ENCODE measurements at regions not wholly inside any gene's neighbourhood (a gene's known extent, or its start where the extent isn't known, plus 50 kb on each side); places are given as distances from the start of the nearest gene placed in this dataset.

DNA sequence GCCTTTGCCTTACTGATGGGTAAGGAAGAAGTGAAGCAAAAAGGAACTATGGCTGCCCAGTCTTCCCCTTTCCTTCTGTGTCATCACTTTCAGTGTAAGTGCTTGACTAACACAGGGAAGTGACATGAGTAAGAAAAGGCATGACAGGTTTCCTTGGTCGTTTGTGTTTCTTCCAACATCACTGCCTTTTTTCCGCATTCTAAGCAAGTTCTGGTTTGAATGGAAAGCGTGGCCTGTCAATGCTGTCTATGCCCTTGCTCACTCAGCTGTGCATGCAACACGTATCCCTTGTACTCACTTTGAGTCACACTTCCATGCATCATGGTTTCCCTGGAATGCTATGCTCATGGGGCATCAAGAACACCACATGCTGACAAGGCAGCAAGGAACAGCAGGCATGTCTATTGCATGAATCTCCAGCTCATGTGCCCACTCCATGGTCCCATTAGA, 111.8 kb downstream of the OAT start:
- TF ChIP-seq, protein P1, sequence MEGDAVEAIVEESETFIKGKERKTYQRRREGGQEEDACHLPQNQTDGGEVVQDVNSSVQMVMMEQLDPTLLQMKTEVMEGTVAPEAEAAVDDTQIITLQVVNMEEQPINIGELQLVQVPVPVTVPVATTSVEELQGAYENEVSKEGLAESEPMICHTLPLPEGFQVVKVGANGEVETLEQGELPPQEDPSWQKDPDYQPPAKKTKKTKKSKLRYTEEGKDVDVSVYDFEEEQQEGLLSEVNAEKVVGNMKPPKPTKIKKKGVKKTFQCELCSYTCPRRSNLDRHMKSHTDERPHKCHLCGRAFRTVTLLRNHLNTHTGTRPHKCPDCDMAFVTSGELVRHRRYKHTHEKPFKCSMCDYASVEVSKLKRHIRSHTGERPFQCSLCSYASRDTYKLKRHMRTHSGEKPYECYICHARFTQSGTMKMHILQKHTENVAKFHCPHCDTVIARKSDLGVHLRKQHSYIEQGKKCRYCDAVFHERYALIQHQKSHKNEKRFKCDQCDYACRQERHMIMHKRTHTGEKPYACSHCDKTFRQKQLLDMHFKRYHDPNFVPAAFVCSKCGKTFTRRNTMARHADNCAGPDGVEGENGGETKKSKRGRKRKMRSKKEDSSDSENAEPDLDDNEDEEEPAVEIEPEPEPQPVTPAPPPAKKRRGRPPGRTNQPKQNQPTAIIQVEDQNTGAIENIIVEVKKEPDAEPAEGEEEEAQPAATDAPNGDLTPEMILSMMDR (conservative IDR thresholded peaks at IDR 0.05; ENCODE audit: low read depth, low read length): no peak
- no peak for TF ChIP-seq EZH2 (IDR thresholded peaks at IDR 0.05; ENCODE audit: low read length, unreplicated experiment)
